HCT116 (cell line): ENCODE measurements at regions not wholly inside any gene's neighbourhood (a gene's known extent, or its start where the extent isn't known, plus 50 kb on each side); places are given as distances from the start of the nearest gene placed in this dataset.

Experiments
- ATAC-seq: fragments of 200-7000 bp; cut with Tn5 transposase; 2 replicates; pipeline ENCODE4 v1.9.1; 2020; ENCODE audit warnings: mild to moderate bottlenecking, moderate library complexity
- BruUV-seq: library from RNA; stranded (reverse); fragments of 400-500 nt; replicated peaks from 2 replicates; lab custom pipeline; 2021; lab: Mats Ljungman, UMichigan
- CTCF ChIA-PET: fragments of 300-600 bp; sonication (Branson Sonifier 250); formaldehyde crosslinking; loops from one replicate; lab custom pipeline; 2021; ENCODE audit warnings: antibody characterized with exemption; lab: Charles Lee
- POLR2A ChIA-PET: fragments of 300-600, 350-600 bp; sonication (Branson Sonifier 250); formaldehyde crosslinking; loops from one replicate; lab custom pipeline; 2021; ENCODE audit warnings: antibody characterized with exemption; lab: Charles Lee
- RAD21 ChIA-PET, 2 experiments: fragments of 300-600 bp; sonication (Branson Sonifier 250); formaldehyde crosslinking; loops; one replicate each; lab custom pipeline; 2023; ENCODE audit warnings: low total read pairs in 2 of 2; ENCODE audit not compliant: uncharacterized antibody in 2 of 2, unreplicated experiment in 2 of 2, low non-redundant PET in 1 of 2; lab: Charles Lee
- DNase-seq: peaks from one replicate; pipeline ENCODE4 v3.0.0-alpha.2; 2010; ENCODE audit warnings: low read depth, low spot score
- H2AFZ ChIP-seq: fragments of 200-600 bp; shearing (Covaris generic), sonication (generic); 2 replicates; pipeline ENCODE4 v1.6.1; 2017; ENCODE audit warnings: low read depth, mixed run types, mixed read lengths, antibody characterized with exemption, low read length; ENCODE audit not compliant: poor library complexity, severe bottlenecking
- H3K27ac ChIP-seq: 2 replicates; pipeline ENCODE4 v1.5.1; 2012; ENCODE audit warnings: low read depth, low read length
- H3K27me3 ChIP-seq: fragments of 200-600 bp; sonication (generic); 2 replicates; pipeline ENCODE4 v1.6.1; 2016; ENCODE audit warnings: mixed run types, low read length, mixed read lengths; ENCODE audit not compliant: insufficient read depth
- H3K36me3 ChIP-seq, 2 experiments: fragments of 200-500 bp in 1 of 2; fragments of 200-600 bp in 1 of 2; sonication (Bioruptor generic) in 1 of 2; sonication (generic) in 1 of 2; 2 replicates each; pipeline versions ENCODE4 v1.5.1 to v1.6.1; 2014 to 2016; ENCODE audit warnings: low read length in 2 of 2, inconsistent platforms in 1 of 2, mixed read lengths in 1 of 2, mixed run types in 1 of 2; ENCODE audit not compliant: insufficient read depth in 2 of 2, control insufficient read depth in 1 of 2
- H3K4me1 ChIP-seq, 2 experiments: fragments of 200-600 bp in 1 of 2; sonication (generic) in 1 of 2; 2 replicates each; pipeline versions ENCODE4 v1.5.1 to v1.6.1; 2012 to 2017; ENCODE audit warnings: low read length in 2 of 2, inconsistent platforms in 1 of 2, mild to moderate bottlenecking in 1 of 2, mixed read lengths in 1 of 2, mixed run types in 1 of 2, moderate library complexity in 1 of 2; ENCODE audit not compliant: insufficient read depth in 2 of 2, control insufficient read depth in 1 of 2
- H3K4me2 ChIP-seq: fragments of 200-600 bp; sonication (generic); 2 replicates; pipeline ENCODE4 v1.6.1; 2017; ENCODE audit warnings: mixed run types, low read length, mixed read lengths
- H3K4me3 ChIP-seq, 2 experiments: fragments of 200-600 bp in 1 of 2; sonication (generic) in 1 of 2; replicated peaks in 1 of 2; 2 replicates each; pipeline ENCODE4 v1.5.1; 2011 to 2016; ENCODE audit warnings: low read length in 2 of 2, control low read depth in 1 of 2, low read depth in 1 of 2, mild to moderate bottlenecking in 1 of 2, mixed read lengths in 1 of 2, mixed run types in 1 of 2
- H3K79me2 ChIP-seq: fragments of 200-600 bp; sonication (generic); 2 replicates; pipeline ENCODE4 v1.6.1; 2017; ENCODE audit warnings: mild to moderate bottlenecking, mixed run types, low read length, moderate library complexity, mixed read lengths; ENCODE audit not compliant: insufficient read depth
- H3K9ac ChIP-seq: fragments of 200-600 bp; sonication (generic); 2 replicates; pipeline ENCODE4 v1.6.1; 2016; ENCODE audit warnings: low read length, mixed read lengths
- H3K9me2 ChIP-seq: fragments of 200-600 bp; sonication (generic), shearing (Covaris generic); 2 replicates; pipeline ENCODE4 v1.6.1; 2017; ENCODE audit warnings: mixed run types, mild to moderate bottlenecking, moderate library complexity; ENCODE audit not compliant: insufficient read depth
- H3K9me3 ChIP-seq, 2 experiments: fragments of 200-500 bp in 1 of 2; fragments of 200-600 bp in 1 of 2; sonication (Bioruptor generic) in 1 of 2; sonication (generic) in 1 of 2; 2 replicates each; pipeline ENCODE4 v1.6.1; 2014 to 2017; ENCODE audit warnings: low read length in 2 of 2, mixed read lengths in 2 of 2, inconsistent platforms in 1 of 2, low read depth in 1 of 2, mild to moderate bottlenecking in 1 of 2, mixed run types in 1 of 2, moderate library complexity in 1 of 2; ENCODE audit not compliant: control insufficient read depth in 1 of 2, insufficient read depth in 1 of 2
- H4K20me1 ChIP-seq: fragments of 200-600 bp; sonication (generic), shearing (Covaris generic); 2 replicates; pipeline ENCODE4 v1.6.1; 2017; ENCODE audit warnings: mixed run types, mild to moderate bottlenecking, moderate library complexity; ENCODE audit not compliant: insufficient read depth
- CEBPB ChIP-seq: IDR thresholded peaks from 2 replicates; pipeline ENCODE4 v1.6.1; 2012; ENCODE audit warnings: low read depth
- EGR1 ChIP-seq: IDR thresholded peaks from 2 replicates; pipeline ENCODE4 v1.6.1; 2012; ENCODE audit warnings: low read depth
- EZH2 ChIP-seq: fragments of 200-600 bp; sonication (generic); IDR thresholded peaks from 2 replicates; pipeline ENCODE4 v1.6.1; 2017; ENCODE audit warnings: antibody characterized with exemption, mixed run types
- EZH2phosphoT487 ChIP-seq: fragments of 200-600 bp; IDR thresholded peaks from 2 replicates; pipeline ENCODE4 v1.6.1; 2018; ENCODE audit warnings: antibody characterized with exemption, borderline replicate concordance
- FOSL1 ChIP-seq: IDR thresholded peaks from 2 replicates; pipeline ENCODE4 v1.6.1; 2012; ENCODE audit warnings: low read depth
- JUND ChIP-seq: IDR thresholded peaks from 2 replicates; pipeline ENCODE4 v1.6.1; 2012
- POLR2A ChIP-seq: IDR thresholded peaks from 2 replicates; pipeline ENCODE4 v1.7.0; 2011; ENCODE audit warnings: borderline replicate concordance; ENCODE audit not compliant: insufficient read depth, insufficient read length; ENCODE audit errors: extremely low read depth
- POLR2AphosphoS5 ChIP-seq: IDR thresholded peaks from 2 replicates; pipeline ENCODE4 v1.6.1; 2011; ENCODE audit warnings: mild to moderate bottlenecking, low read depth, low read length, moderate library complexity
- SP1 ChIP-seq: IDR thresholded peaks from 2 replicates; pipeline ENCODE4 v1.6.1; 2012; ENCODE audit warnings: low read depth
- SRF ChIP-seq: IDR thresholded peaks from 2 replicates; pipeline ENCODE4 v1.6.1; 2012; ENCODE audit warnings: low read depth
- YY1 ChIP-seq: IDR thresholded peaks from 2 replicates; pipeline ENCODE4 v1.6.1; 2011; ENCODE audit warnings: low read length, low read depth, moderate library complexity, mild to moderate bottlenecking; ENCODE audit not compliant: insufficient replicate concordance; ENCODE audit errors: extremely low read depth
- ZFX ChIP-seq: fragments of 450-650 bp; IDR thresholded peaks from 2 replicates; pipeline ENCODE4 v1.6.1; 2017
- ZNF274 ChIP-seq: fragments of 200-500 bp; sonication (Bioruptor generic); IDR thresholded peaks from 2 replicates; pipeline ENCODE4 v1.6.1; 2014; ENCODE audit warnings: mild to moderate bottlenecking, low read depth, low read length, inconsistent platforms
- intact Hi-C: fragments of 100-400 bp; cut with micrococcal nuclease; formaldehyde crosslinking; loops from 2 replicates; pipeline ENCODE4 v1.10.0; 2022
- TF ChIP-seq, protein P1 (sequence below), 3 experiments: fragments of 200-600 bp in 1 of 3; sonication (generic) in 1 of 3; IDR thresholded peaks in 2 of 3; conservative IDR thresholded peaks in 1 of 3; 2 replicates each; pipeline ENCODE4 v1.5.1; 2012 to 2017; ENCODE audit warnings: low read depth in 2 of 3, low read length in 2 of 3, antibody characterized with exemption in 1 of 3, borderline replicate concordance in 1 of 3, control low read depth in 1 of 3, mild to moderate bottlenecking in 1 of 3, mixed read lengths in 1 of 3, mixed run types in 1 of 3, moderate library complexity in 1 of 3; ENCODE audit not compliant: insufficient read depth in 1 of 3

DNA sequence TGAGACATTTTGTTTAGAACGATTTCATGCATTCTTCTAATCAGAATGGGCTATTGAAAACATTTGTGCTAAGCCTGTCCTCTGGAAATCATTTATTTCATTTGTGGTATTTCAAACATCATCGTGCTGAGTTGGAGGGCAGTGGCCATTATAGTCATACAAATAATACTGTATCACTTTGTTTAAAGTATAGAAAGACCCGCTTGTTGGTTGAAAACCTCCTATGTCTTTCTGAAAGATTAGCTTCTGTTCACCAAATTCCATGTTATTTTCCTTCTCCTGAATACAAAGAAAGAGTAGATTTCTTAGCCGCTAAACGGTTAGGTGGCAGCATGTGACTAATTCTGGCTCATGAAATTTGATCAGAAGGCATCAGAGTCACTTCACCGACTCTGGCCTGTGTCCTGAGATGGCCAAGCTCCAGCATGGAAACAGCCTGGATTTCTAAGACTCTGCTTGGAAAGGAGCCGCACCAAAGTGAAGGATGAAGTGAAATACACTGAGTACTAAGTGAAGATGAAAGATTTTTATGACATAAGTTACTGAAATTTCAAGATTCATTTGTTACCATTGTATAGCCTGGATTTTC lies 355.1 kb downstream of the USP25 start:
- TF ChIP-seq ZFX = no peak
- no peak for TF ChIP-seq EZH2phosphoT487
- TF ChIP-seq YY1 = no peak
- TF ChIP-seq SRF = no peak
- no peak for TF ChIP-seq SP1
- TF ChIP-seq, protein P1, sequence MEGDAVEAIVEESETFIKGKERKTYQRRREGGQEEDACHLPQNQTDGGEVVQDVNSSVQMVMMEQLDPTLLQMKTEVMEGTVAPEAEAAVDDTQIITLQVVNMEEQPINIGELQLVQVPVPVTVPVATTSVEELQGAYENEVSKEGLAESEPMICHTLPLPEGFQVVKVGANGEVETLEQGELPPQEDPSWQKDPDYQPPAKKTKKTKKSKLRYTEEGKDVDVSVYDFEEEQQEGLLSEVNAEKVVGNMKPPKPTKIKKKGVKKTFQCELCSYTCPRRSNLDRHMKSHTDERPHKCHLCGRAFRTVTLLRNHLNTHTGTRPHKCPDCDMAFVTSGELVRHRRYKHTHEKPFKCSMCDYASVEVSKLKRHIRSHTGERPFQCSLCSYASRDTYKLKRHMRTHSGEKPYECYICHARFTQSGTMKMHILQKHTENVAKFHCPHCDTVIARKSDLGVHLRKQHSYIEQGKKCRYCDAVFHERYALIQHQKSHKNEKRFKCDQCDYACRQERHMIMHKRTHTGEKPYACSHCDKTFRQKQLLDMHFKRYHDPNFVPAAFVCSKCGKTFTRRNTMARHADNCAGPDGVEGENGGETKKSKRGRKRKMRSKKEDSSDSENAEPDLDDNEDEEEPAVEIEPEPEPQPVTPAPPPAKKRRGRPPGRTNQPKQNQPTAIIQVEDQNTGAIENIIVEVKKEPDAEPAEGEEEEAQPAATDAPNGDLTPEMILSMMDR (IDR thresholded peaks at IDR 0.05 in 2 of 3, conservative IDR thresholded peaks at IDR 0.05 in 1 of 3; ENCODE audit: borderline replicate concordance in 1 of 3, insufficient read depth in 1 of 3, low read depth in 2 of 3, low read length in 2 of 3) = no peak
- TF ChIP-seq CEBPB = no peak
- no peak for TF ChIP-seq FOSL1
- ChIA-PET RAD21 (no interaction called here), CTCF (no interaction called here), POLR2A (no interaction called here)
- no peaks in the 10 kb centered on the region for H3K79me2 ChIP-seq
- no peak overlapping the region for H2AFZ ChIP-seq
- no TSS peak for BruUV-seq
- no peaks in the 10 kb centered on the region for H3K36me3 ChIP-seq
- DNase-seq (no peak), ATAC-seq (no peak)
- H3K9me3 ChIP-seq = 0 out of 4 replicates have a peak, but pooled peaks cover 0 to 3% of the 10 kb centered on the region in 2 experiments
- no peaks in the 10 kb centered on the region for H3K27me3 ChIP-seq
- no peak overlapping the region for H3K4me3 ChIP-seq
- H3K27ac ChIP-seq = no peak overlapping the region
- intact Hi-C loops = no loop called here
- no peaks in the 10 kb centered on the region for H3K9me2 ChIP-seq
- H3K4me1 ChIP-seq = no peaks in the 10 kb centered on the region
- no peak overlapping the region for H3K9ac ChIP-seq
- H4K20me1 ChIP-seq = no peaks in the 10 kb centered on the region
- no peak overlapping the region for H3K4me2 ChIP-seq

DNA sequence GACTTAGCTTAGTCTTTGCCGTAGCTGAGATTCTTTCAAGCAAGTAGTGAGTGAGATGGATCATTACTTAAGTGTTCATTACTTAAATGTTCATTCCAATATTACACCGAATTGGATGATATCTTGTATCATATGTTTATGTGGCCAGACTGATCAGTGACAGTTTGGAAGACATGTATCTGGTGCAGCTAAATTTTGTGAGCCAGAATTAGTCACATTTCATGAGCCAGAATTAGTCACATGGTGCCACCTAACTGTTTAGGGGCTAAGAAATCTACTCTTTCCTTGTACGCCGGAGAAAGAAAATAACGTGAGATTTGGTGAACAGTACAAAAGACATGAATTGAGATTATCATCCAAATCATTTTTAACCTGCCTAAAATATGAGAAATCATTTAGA lies 355.6 kb downstream of the USP25 start:
- CTCF ChIA-PET = no interaction called here
- no peaks in the 10 kb centered on the region for H3K79me2 ChIP-seq
- H3K4me3 ChIP-seq = no peak overlapping the region
- no peak overlapping the region for H3K4me2 ChIP-seq
- ATAC-seq = no peak
- no peak overlapping the region for H2AFZ ChIP-seq
- no TSS peak for BruUV-seq
- H3K4me1 ChIP-seq = no peaks in the 10 kb centered on the region
- H3K36me3 ChIP-seq = no peaks in the 10 kb centered on the region
- H3K9me3 ChIP-seq = 0 out of 4 replicates have a peak, but pooled peaks cover 0 to 3% of the 10 kb centered on the region in 2 experiments
- TF ChIP-seq JUND = no peak
- TF ChIP-seq POLR2A = no peak
- no peak for TF ChIP-seq ZNF274
- no peak for TF ChIP-seq SRF
- no peak for TF ChIP-seq EGR1
- no peak for TF ChIP-seq EZH2
- TF ChIP-seq FOSL1 = no peak
- TF ChIP-seq, protein P1 (IDR thresholded peaks at IDR 0.05 in 2 of 3, conservative IDR thresholded peaks at IDR 0.05 in 1 of 3; ENCODE audit: borderline replicate concordance in 1 of 3, insufficient read depth in 1 of 3, low read depth in 2 of 3, low read length in 2 of 3) = no peak
- TF ChIP-seq YY1 = no peak
- TF ChIP-seq POLR2AphosphoS5 = no peak
- intact Hi-C loops = no loop called here
- POLR2A ChIA-PET = no interaction called here
- no peaks in the 10 kb centered on the region for H3K9me2 ChIP-seq
- H3K27me3 ChIP-seq = no peaks in the 10 kb centered on the region
- no peak overlapping the region for H3K9ac ChIP-seq
- H3K27ac ChIP-seq = no peak overlapping the region
- RAD21 ChIA-PET = no interaction called here
- no peaks in the 10 kb centered on the region for H4K20me1 ChIP-seq
- DNase-seq = no peak
